ENCODE measurements at regions not wholly inside any gene's neighbourhood (a gene's known extent, or its start where the extent isn't known, plus 50 kb on each side); places are given as distances from the start of the nearest gene placed in this dataset.

DNA sequence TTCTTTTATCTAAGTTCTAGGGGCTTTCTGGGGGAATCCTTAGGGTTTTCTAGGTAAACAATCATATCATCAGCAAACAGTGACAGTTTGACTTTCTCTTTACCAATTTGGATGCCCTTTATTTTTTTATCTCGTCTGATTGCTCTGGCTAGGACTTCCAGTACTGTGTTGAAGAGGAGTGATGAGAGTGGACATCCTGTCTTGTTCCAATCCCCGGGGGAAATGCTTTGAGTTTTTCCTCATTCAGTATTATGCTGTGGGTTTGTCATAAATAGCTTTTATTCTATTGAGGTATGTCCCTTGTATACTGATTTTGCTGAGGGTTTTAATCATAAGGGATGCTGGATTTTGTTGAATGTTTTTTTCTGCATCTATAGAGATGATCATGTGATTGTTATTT, 549.5 kb downstream of the EPHA4 start:
- DNase-seq: no peak
- Histone ChIP-seq H3K36me3 (no peaks in the 10 kb centered on the region), H3K9me3 (no peaks in the 10 kb centered on the region), H3K27me3 (no peaks in the 10 kb centered on the region), H3K27ac (no peak overlapping the region), H3K4me3 (no peak overlapping the region), H3K4me1 (no peaks in the 10 kb centered on the region)
- TF ChIP-seq POLR2A (IDR thresholded peaks at IDR 0.05): no peak
- WGBS, 5 donors: 52 to 77% (median 58%) methylated on average over 2 of the region's 2 CpGs
- intact Hi-C loops (cut with DNase I; ENCODE audit: low total_unique reads): no loop called here

GRCh38 chr2:221025398-221025797, 546.7 kb downstream of the EPHA4 start:
- no peak overlapping the region for H3K4me3 ChIP-seq
- H3K4me1 ChIP-seq: no peaks in the 10 kb centered on the region
- no peak for DNase-seq
- H3K36me3 ChIP-seq: no peaks in the 10 kb centered on the region
- WGBS, 5 donors: 58 to 87% (median 80%) methylated on average over 1 of the region's 1 CpG
- no peak overlapping the region for H3K27ac ChIP-seq
- no peaks in the 10 kb centered on the region for H3K9me3 ChIP-seq
- H3K27me3 ChIP-seq: no peaks in the 10 kb centered on the region
- intact Hi-C loops (cut with DNase I; ENCODE audit: low total_unique reads): no loop called here
- no peak for TF ChIP-seq POLR2AphosphoS5 (IDR thresholded peaks at IDR 0.05)
- no peak for TF ChIP-seq POLR2A (IDR thresholded peaks at IDR 0.05)
- no peak for TF ChIP-seq CTCF (IDR thresholded peaks at IDR 0.05)
- no peak for TF ChIP-seq EP300 (IDR thresholded peaks at IDR 0.05)

DNA sequence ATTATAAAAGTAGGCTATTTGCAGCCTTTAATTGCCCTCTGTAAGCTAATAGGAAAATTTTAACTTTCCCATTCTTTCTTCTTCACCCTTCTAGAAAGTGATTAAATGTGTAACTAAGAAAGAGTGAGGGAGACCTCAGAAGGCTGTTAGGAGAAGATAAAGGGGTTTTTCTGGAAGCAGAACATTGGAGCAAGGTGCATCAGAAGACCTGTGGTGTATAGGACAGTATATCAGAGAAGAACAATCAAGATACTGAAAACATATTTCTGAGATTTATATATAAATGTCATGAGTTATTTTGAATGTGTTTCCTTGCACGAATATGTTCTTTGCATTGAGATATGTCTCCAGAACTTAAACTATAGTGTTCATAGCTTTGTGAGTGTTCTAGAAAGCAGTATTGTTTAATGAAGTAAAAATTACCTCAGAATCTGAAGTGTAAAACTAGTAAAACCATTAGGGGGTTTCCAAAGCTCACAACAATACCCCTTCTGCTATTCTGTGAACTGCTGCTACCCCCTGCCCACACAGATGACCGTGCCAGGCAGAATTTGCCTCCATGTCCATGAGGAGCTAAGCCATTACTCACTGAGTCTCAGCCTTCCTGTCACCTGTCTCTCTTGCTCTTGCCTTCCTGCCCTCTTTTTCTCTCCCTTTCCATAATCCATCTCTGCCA, 537.9 kb downstream of the EPHA4 start:
- no peaks in the 10 kb centered on the region for H3K9me3 ChIP-seq
- WGBS, 5 donors: 77 to 91% (median 78%) methylated on average over 2 of the region's 2 CpGs
- no peak for DNase-seq
- H3K27ac ChIP-seq: no peak overlapping the region
- no peak for TF ChIP-seq EP300 (IDR thresholded peaks at IDR 0.05)
- no peak for TF ChIP-seq POLR2A (IDR thresholded peaks at IDR 0.05)
- TF ChIP-seq CTCF (IDR thresholded peaks at IDR 0.05): no peak
- no peak for TF ChIP-seq POLR2AphosphoS5 (IDR thresholded peaks at IDR 0.05)
- intact Hi-C loops (cut with DNase I; ENCODE audit: low total_unique reads): no loop called here
- H3K4me1 ChIP-seq: no peaks in the 10 kb centered on the region
- no peak overlapping the region for H3K4me3 ChIP-seq
- no peaks in the 10 kb centered on the region for H3K36me3 ChIP-seq
- H3K27me3 ChIP-seq: no peaks in the 10 kb centered on the region

- intact Hi-C loops (cut with DNase I; ENCODE audit: low total_unique reads): no loop called here
- Histone ChIP-seq H3K36me3 (no peaks in the 10 kb centered on the region), H3K27me3 (no peaks in the 10 kb centered on the region), H3K9me3 (no peaks in the 10 kb centered on the region), H3K4me3 (no peak overlapping the region), H3K4me1 (no peaks in the 10 kb centered on the region), H3K27ac (no peak overlapping the region)
- WGBS, 5 donors: 94 to 95% (median 95%) methylated on average over 4 of the region's 4 CpGs
- no peak for TF ChIP-seq EP300 (IDR thresholded peaks at IDR 0.05)
- TF ChIP-seq POLR2AphosphoS5 (IDR thresholded peaks at IDR 0.05): no peak
- TF ChIP-seq CTCF (IDR thresholded peaks at IDR 0.05): no peak
- no peak for TF ChIP-seq POLR2A (IDR thresholded peaks at IDR 0.05)
- DNase-seq: peak in 1 of 2 donors; percentile 17
Observed at GRCh38 chr2:221034973-221035372, 537.1 kb downstream of the EPHA4 start.

GRCh38 chr2:221042926-221043325, 529.2 kb downstream of the EPHA4 start:
- no peak overlapping the region for H3K4me3 ChIP-seq
- no peak overlapping the region for H3K27ac ChIP-seq
- no peak for DNase-seq
- 75 to 85% (median 84%) methylated on average over 6 of the region's 6 CpGs for WGBS, 5 donors
- no peaks in the 10 kb centered on the region for H3K4me1 ChIP-seq
- no peaks in the 10 kb centered on the region for H3K36me3 ChIP-seq
- no peaks in the 10 kb centered on the region for H3K9me3 ChIP-seq
- intact Hi-C loops (cut with DNase I; ENCODE audit: low total_unique reads): no loop called here
- H3K27me3 ChIP-seq: no peaks in the 10 kb centered on the region
- TF ChIP-seq EP300 (IDR thresholded peaks at IDR 0.05) (no peak), CTCF (IDR thresholded peaks at IDR 0.05) (no peak)
